Type B pancreatic cell (in vitro differentiated cells): ENCODE measurements at regions not wholly inside any gene's neighbourhood (a gene's known extent, or its start where the extent isn't known, plus 50 kb on each side); places are given as distances from the start of the nearest gene placed in this dataset.

Experiments used
- DNase-seq: peaks from one replicate; pipeline ENCODE4 v3.0.0; 2021; ENCODE audit warnings: mixed read lengths; ENCODE audit not compliant: unreplicated experiment; ENCODE audit errors: extremely low spot score
- H3K27ac Mint-ChIP-seq: 2 replicates; pipeline ENCODE4 v1.8.0; 2021; ENCODE audit warnings: mild to moderate bottlenecking, mixed read lengths
- H3K27me3 Mint-ChIP-seq: 2 replicates; pipeline ENCODE4 v1.8.0; 2021; ENCODE audit warnings: mixed read lengths
- H3K36me3 Mint-ChIP-seq: 2 replicates; pipeline ENCODE4 v1.8.0; 2021; ENCODE audit warnings: mixed read lengths
- H3K4me1 Mint-ChIP-seq: one replicate; pipeline ENCODE4 v1.8.0; 2021; ENCODE audit warnings: mixed read lengths; ENCODE audit not compliant: unreplicated experiment
- H3K4me3 Mint-ChIP-seq: 2 replicates; pipeline ENCODE4 v1.8.0; 2021; ENCODE audit warnings: mild to moderate bottlenecking, mixed read lengths
- H3K9me3 Mint-ChIP-seq: 2 replicates; pipeline ENCODE4 v1.8.0; 2021; ENCODE audit warnings: mixed read lengths
- TF ChIP-seq, protein P1 (sequence below): fragments of 200-600 bp; sonication (generic); conservative IDR thresholded peaks from 2 replicates; pipeline ENCODE4 v1.5.0; 2021; ENCODE audit warnings: antibody characterized with exemption, mild to moderate bottlenecking

GRCh38 chr10:132995909-132996602, 53.7 kb upstream of the CFAP46 start:
- Mint-ChIP-seq H3K9me3 (no peaks in the 10 kb centered on the region), H3K27me3 (peaks cover 8% of the 10 kb centered on the region), H3K36me3 (no peaks in the 10 kb centered on the region), H3K4me1 (peaks cover 8% of the 10 kb centered on the region), H3K4me3 (no peak overlapping the region), H3K27ac (no peak overlapping the region)
- TF ChIP-seq, protein P1, sequence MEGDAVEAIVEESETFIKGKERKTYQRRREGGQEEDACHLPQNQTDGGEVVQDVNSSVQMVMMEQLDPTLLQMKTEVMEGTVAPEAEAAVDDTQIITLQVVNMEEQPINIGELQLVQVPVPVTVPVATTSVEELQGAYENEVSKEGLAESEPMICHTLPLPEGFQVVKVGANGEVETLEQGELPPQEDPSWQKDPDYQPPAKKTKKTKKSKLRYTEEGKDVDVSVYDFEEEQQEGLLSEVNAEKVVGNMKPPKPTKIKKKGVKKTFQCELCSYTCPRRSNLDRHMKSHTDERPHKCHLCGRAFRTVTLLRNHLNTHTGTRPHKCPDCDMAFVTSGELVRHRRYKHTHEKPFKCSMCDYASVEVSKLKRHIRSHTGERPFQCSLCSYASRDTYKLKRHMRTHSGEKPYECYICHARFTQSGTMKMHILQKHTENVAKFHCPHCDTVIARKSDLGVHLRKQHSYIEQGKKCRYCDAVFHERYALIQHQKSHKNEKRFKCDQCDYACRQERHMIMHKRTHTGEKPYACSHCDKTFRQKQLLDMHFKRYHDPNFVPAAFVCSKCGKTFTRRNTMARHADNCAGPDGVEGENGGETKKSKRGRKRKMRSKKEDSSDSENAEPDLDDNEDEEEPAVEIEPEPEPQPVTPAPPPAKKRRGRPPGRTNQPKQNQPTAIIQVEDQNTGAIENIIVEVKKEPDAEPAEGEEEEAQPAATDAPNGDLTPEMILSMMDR: no peak
- no peak for DNase-seq

DNA sequence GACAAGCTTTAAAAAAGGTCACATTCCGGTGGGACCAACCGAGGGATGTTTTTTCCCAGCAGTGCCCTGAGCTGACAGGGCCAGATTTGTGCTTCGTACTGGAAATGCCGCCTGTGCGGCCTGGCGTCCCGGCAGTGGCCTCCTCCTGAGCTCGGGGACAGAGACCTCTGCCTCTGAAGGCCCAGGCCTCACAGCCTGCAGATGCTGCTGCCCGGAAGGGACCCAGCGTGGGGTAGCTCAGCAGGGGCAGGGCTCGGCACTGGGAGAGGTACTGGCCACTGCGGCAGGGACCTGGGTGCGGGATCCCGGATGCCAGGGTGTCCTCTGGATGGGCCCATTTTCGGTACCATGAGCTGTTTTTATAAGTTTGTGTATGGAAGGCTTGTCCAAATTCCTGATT, 52.4 kb upstream of the CFAP46 start:
- Mint-ChIP-seq H3K4me3 (no peak overlapping the region), H3K36me3 (no peaks in the 10 kb centered on the region), H3K4me1 (peaks cover 8% of the 10 kb centered on the region), H3K9me3 (no peaks in the 10 kb centered on the region), H3K27ac (no peak overlapping the region), H3K27me3 (peaks cover 8% of the 10 kb centered on the region)
- TF ChIP-seq, protein P1: no peak
- no peak for DNase-seq

DNA sequence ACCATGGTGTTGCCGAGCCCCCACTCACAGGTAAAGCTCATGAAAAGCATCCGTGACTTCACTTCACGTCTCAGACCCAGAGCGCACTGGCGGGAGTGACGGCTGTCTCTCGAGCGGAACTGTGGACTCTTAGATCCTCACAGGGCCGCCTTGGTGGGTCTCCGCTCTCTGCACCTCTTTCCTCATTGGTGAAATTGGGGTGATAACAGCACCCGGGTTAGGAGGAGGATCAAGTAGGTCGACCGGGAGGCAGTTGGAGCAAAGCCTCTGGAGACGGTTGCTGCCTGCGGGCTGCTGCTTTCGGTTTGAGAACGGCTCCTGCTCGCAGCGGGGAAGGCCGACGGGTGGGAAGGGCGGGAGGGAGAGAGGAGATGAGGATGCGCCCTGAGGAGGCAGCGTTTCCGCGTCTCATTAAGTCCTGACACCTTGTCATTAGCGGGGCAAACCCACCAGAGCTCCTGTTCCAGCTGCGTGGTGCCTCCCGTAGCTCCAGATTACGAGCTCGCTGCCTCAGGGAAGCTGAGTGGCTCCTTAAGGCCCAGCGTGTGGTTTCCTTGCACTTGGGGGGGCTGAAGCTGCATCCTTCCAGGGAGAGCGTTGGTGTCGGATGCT, 51.9 kb upstream of the CFAP46 start:
- H3K4me3 Mint-ChIP-seq: no peak overlapping the region
- H3K9me3 Mint-ChIP-seq: no peaks in the 10 kb centered on the region

GRCh38 chr10:132993271-132994184, 51.2 kb upstream of the CFAP46 start:
- no peak overlapping the region for H3K4me3 Mint-ChIP-seq
- H3K4me1 Mint-ChIP-seq: peaks cover 4% of the 10 kb centered on the region
- no peaks in the 10 kb centered on the region for H3K9me3 Mint-ChIP-seq
- peaks cover 8% of the 10 kb centered on the region for H3K27me3 Mint-ChIP-seq
- TF ChIP-seq, protein P1: no peak
- DNase-seq: no peak
- H3K36me3 Mint-ChIP-seq: no peaks in the 10 kb centered on the region
- no peak overlapping the region for H3K27ac Mint-ChIP-seq

More for the DNA sequence above, 51.9 kb upstream of the CFAP46 start:
- DNase-seq: no peak
- no peaks in the 10 kb centered on the region for H3K36me3 Mint-ChIP-seq
- peaks cover 4% of the 10 kb centered on the region for H3K4me1 Mint-ChIP-seq
- no peak overlapping the region for H3K27ac Mint-ChIP-seq
- peaks cover 8% of the 10 kb centered on the region for H3K27me3 Mint-ChIP-seq
- TF ChIP-seq, protein P1: no peak

- no peak overlapping the region for H3K4me3 Mint-ChIP-seq
- TF ChIP-seq, protein P1: no peak
- no peak overlapping the region for H3K27ac Mint-ChIP-seq
- peaks cover 13% of the 10 kb centered on the region for H3K27me3 Mint-ChIP-seq
- DNase-seq: no peak
- no peaks in the 10 kb centered on the region for H3K9me3 Mint-ChIP-seq
- no peaks in the 10 kb centered on the region for H3K36me3 Mint-ChIP-seq
- peaks cover 10% of the 10 kb centered on the region for H3K4me1 Mint-ChIP-seq
These were observed 50.3 kb upstream of the CFAP46 start for GRCh38 chr10:132992433-132993215.
